H9 (cell line): ENCODE measurements at regions not wholly inside any gene's neighbourhood (a gene's known extent, or its start where the extent isn't known, plus 50 kb on each side); places are given as distances from the start of the nearest gene placed in this dataset.

Experiments
- DNase-seq: peaks from one replicate; pipeline ENCODE4 v3.0.0-alpha.2; 2017
- H2AFZ ChIP-seq: one replicate; pipeline ENCODE4 v1.6.1; 2013; ENCODE audit warnings: mild to moderate bottlenecking, low read length, control low read depth, moderate library complexity
- H2AK5ac ChIP-seq: 2 replicates; pipeline ENCODE4 v1.6.1; 2013; ENCODE audit warnings: low read length, control low read depth, mixed read lengths; ENCODE audit not compliant: insufficient read length
- H2BK120ac ChIP-seq: one replicate; pipeline ENCODE4 v1.6.1; 2013; ENCODE audit warnings: low read depth, mild to moderate bottlenecking, low read length, control low read depth, inconsistent platforms; ENCODE audit not compliant: poor library complexity, severe bottlenecking
- H2BK12ac ChIP-seq: 2 replicates; pipeline ENCODE4 v1.6.1; 2013; ENCODE audit warnings: low read length, control low read depth, mixed read lengths, low read depth; ENCODE audit not compliant: insufficient read length
- H2BK15ac ChIP-seq: 2 replicates; pipeline ENCODE4 v1.6.1; 2013; ENCODE audit warnings: low read depth, low read length, control low read depth
- H2BK20ac ChIP-seq: one replicate; pipeline ENCODE4 v1.6.1; 2013; ENCODE audit warnings: low read depth, mild to moderate bottlenecking, low read length, control low read depth, inconsistent platforms; ENCODE audit not compliant: poor library complexity, severe bottlenecking
- H2BK5ac ChIP-seq: 2 replicates; pipeline ENCODE4 v1.6.1; 2013; ENCODE audit warnings: low read length, control low read depth, mixed read lengths; ENCODE audit not compliant: insufficient read length
- H3K14ac ChIP-seq: 2 replicates; pipeline ENCODE4 v1.6.1; 2013; ENCODE audit warnings: low read length, control low read depth; ENCODE audit not compliant: insufficient read depth
- H3K18ac ChIP-seq: 2 replicates; pipeline ENCODE4 v1.6.1; 2013; ENCODE audit warnings: low read depth, mild to moderate bottlenecking, mixed read lengths, low read length, control low read depth; ENCODE audit not compliant: insufficient read length
- H3K23ac ChIP-seq: 2 replicates; pipeline ENCODE4 v1.6.1; 2013; ENCODE audit warnings: low read length, control low read depth, mixed read lengths, low read depth; ENCODE audit not compliant: insufficient read length
- H3K23me2 ChIP-seq: 2 replicates; pipeline ENCODE4 v1.6.1; 2013; ENCODE audit warnings: low read depth, mild to moderate bottlenecking, mixed read lengths, low read length, control low read depth; ENCODE audit not compliant: insufficient read length, poor library complexity, severe bottlenecking
- H3K27ac ChIP-seq: 2 replicates; pipeline ENCODE4 v1.5.1; 2013; ENCODE audit warnings: low read length, control low read depth, mixed read lengths, low read depth; ENCODE audit not compliant: insufficient read length
- H3K27me3 ChIP-seq: 2 replicates; pipeline ENCODE4 v1.6.1; 2013; ENCODE audit warnings: low read length, control low read depth, inconsistent platforms; ENCODE audit not compliant: insufficient read depth
- H3K4ac ChIP-seq: 2 replicates; pipeline ENCODE4 v1.6.1; 2013; ENCODE audit warnings: low read depth, mild to moderate bottlenecking, control low read depth, inconsistent platforms, low read length, moderate library complexity
- H3K4me1 ChIP-seq: 2 replicates; pipeline ENCODE4 v1.6.1; 2013; ENCODE audit warnings: low read length, control low read depth, inconsistent platforms; ENCODE audit not compliant: insufficient read depth
- H3K4me2 ChIP-seq: 2 replicates; pipeline ENCODE4 v1.6.1; 2013; ENCODE audit warnings: low read length, control low read depth, mixed read lengths; ENCODE audit not compliant: insufficient read length, insufficient read depth
- H3K56ac ChIP-seq: 2 replicates; pipeline ENCODE4 v1.6.1; 2013; ENCODE audit warnings: low read depth, mild to moderate bottlenecking, mixed read lengths, low read length, control low read depth; ENCODE audit not compliant: insufficient read length
- H3K79me1 ChIP-seq: 2 replicates; pipeline ENCODE4 v1.6.1; 2013; ENCODE audit warnings: low read depth, mild to moderate bottlenecking, moderate library complexity, low read length, control low read depth, inconsistent platforms; ENCODE audit not compliant: insufficient read depth, poor library complexity, severe bottlenecking
- H3K79me2 ChIP-seq: 2 replicates; pipeline ENCODE4 v1.6.1; 2013; ENCODE audit warnings: low read length, control low read depth, inconsistent platforms; ENCODE audit not compliant: insufficient read depth
- H3K9ac ChIP-seq: 2 replicates; pipeline ENCODE4 v1.6.1; 2013; ENCODE audit warnings: low read length, control low read depth, mixed read lengths; ENCODE audit not compliant: insufficient read length; ENCODE audit errors: extremely low read depth
- H3K9me3 ChIP-seq: one replicate; pipeline ENCODE4 v1.6.1; 2013; ENCODE audit warnings: low read depth, low read length, inconsistent platforms; ENCODE audit not compliant: control insufficient read depth
- H3T11ph ChIP-seq: one replicate; pipeline ENCODE4 v1.6.1; 2013; ENCODE audit warnings: mild to moderate bottlenecking, low read length, control low read depth, inconsistent platforms
- H4K20me1 ChIP-seq: one replicate; pipeline ENCODE4 v1.6.1; 2013; ENCODE audit not compliant: control insufficient read depth, insufficient read length, insufficient read depth
- H4K5ac ChIP-seq: 2 replicates; pipeline ENCODE4 v1.6.1; 2013; ENCODE audit warnings: low read depth, mild to moderate bottlenecking, mixed read lengths, low read length, control low read depth; ENCODE audit not compliant: insufficient read length
- H4K8ac ChIP-seq: replicated peaks from 2 replicates; pipeline ENCODE4 v1.6.1; 2013; ENCODE audit warnings: low read length, control low read depth, mixed read lengths, low read depth; ENCODE audit not compliant: insufficient read length
- H4K91ac ChIP-seq: 2 replicates; pipeline ENCODE4 v1.6.1; 2013; ENCODE audit warnings: low read depth, mild to moderate bottlenecking, moderate library complexity, mixed read lengths, low read length, control low read depth; ENCODE audit not compliant: insufficient read length
- H3K27ac Mint-ChIP-seq, 3 experiments: 2 replicates in 2 of 3; 3 replicates in 1 of 3; pipeline ENCODE4 v1.8.0; 2020 to 2021; ENCODE audit warnings: mixed read lengths in 3 of 3, mild to moderate bottlenecking in 1 of 3, moderate library complexity in 1 of 3
- H3K27me3 Mint-ChIP-seq: 2 replicates; pipeline ENCODE4 v1.8.0; 2021; ENCODE audit warnings: low read depth, mild to moderate bottlenecking, moderate library complexity, mixed read lengths
- H3K36me3 Mint-ChIP-seq, 3 experiments: 2 replicates in 2 of 3; 3 replicates in 1 of 3; pipeline ENCODE4 v1.8.0; 2020 to 2021; ENCODE audit warnings: low read depth in 3 of 3, mixed read lengths in 3 of 3; ENCODE audit not compliant: insufficient read depth in 1 of 3
- H3K4me1 Mint-ChIP-seq, 2 experiments: 2 replicates each; pipeline ENCODE4 v1.8.0; 2020; ENCODE audit warnings: mixed read lengths in 2 of 2
- H3K4me3 Mint-ChIP-seq, 2 experiments: 2 replicates in 1 of 2; 3 replicates in 1 of 2; pipeline ENCODE4 v1.8.0; 2020 to 2021; ENCODE audit warnings: mild to moderate bottlenecking in 2 of 2, mixed read lengths in 2 of 2, moderate library complexity in 1 of 2
- H3K9me3 Mint-ChIP-seq, 2 experiments: 2 replicates in 1 of 2; 3 replicates in 1 of 2; pipeline ENCODE4 v1.8.0; 2020; ENCODE audit warnings: mild to moderate bottlenecking in 2 of 2, mixed read lengths in 2 of 2, moderate library complexity in 1 of 2
- CTCF ChIP-seq: fragments of 200-600 bp; sonication (generic); conservative IDR thresholded peaks from 3 replicates; pipeline ENCODE4 v1.8.0; 2021; ENCODE audit warnings: antibody characterized with exemption, mild to moderate bottlenecking
- WGBS: extraction: QIAGEN DNeasy Blood & Tissue Kit; methylation state at CpG from one replicate; pipeline ENCODE4 v1.1.7; 2013; ENCODE audit warnings: missing lambda C conversion rate, low lambda C conversion rate, mixed read lengths; ENCODE audit not compliant: insufficient read length; ENCODE audit errors: extremely low coverage; 5-methylcytosine and 5-hydroxymethylcytosine counted together

GRCh38 chr2:84326831-84327432, 132.1 kb downstream of the SUCLG1 start:
- no peak overlapping the region for H3K4me3 Mint-ChIP-seq
- Histone ChIP-seq H4K20me1 (no peaks in the 10 kb centered on the region), H2BK120ac (no peak overlapping the region), H3K56ac (no peak overlapping the region), H2AFZ (no peak overlapping the region), H3K4me2 (no peak overlapping the region), H3K9me3 (no peaks in the 10 kb centered on the region), H3K9ac (no peak overlapping the region), H3T11ph (no peak overlapping the region), H3K79me1 (no peaks in the 10 kb centered on the region), H3K27me3 (no peaks in the 10 kb centered on the region), H3K18ac (no peak overlapping the region), H4K8ac (no peak overlapping the region), H2BK5ac (no peak overlapping the region), H2BK20ac (no peak overlapping the region), H3K4ac (no peak overlapping the region), H4K91ac (no peak overlapping the region), H2BK12ac (no peak overlapping the region), H3K23ac (no peak overlapping the region), H3K14ac (no peak overlapping the region), H3K27ac (no peak overlapping the region), H2BK15ac (no peak overlapping the region), H2AK5ac (no peak overlapping the region), H3K23me2 (no peaks in the 10 kb centered on the region), H3K79me2 (no peaks in the 10 kb centered on the region), H3K4me1 (no peaks in the 10 kb centered on the region), H4K5ac (no peak overlapping the region)
- H3K4me1 Mint-ChIP-seq = no peaks in the 10 kb centered on the region
- no peaks in the 10 kb centered on the region for H3K27me3 Mint-ChIP-seq
- DNase-seq = no peak
- no peak overlapping the region for H3K27ac Mint-ChIP-seq
- no peak for TF ChIP-seq CTCF
- peaks cover 0 to 3% of the 10 kb centered on the region in 2 experiments; a peak in 1 of 5 replicates for H3K9me3 Mint-ChIP-seq
- no CpG with 5 or more reads among the region's 4 CpGs for WGBS
- H3K36me3 Mint-ChIP-seq = no peaks in the 10 kb centered on the region
